Activated naive CD8-positive, alpha-beta T cell treated with anti-CD3 and anti-CD28 coated beads, Interleukin-2, amount 10 ng/mL, durations not matched to agents 7 days and 5 days (primary cell): ENCODE measurements at regions not wholly inside any gene's neighbourhood (a gene's known extent, or its start where the extent isn't known, plus 50 kb on each side); places are given as distances from the start of the nearest gene placed in this dataset.
"Not testable (repeated sequence)": the region's sequence is repeated elsewhere in the genome, so short reads cannot be mapped to it uniquely, and the experiment has no call there.

Source experiments
- ATAC-seq: fragments of 150-1000 bp; cut with Tn5 transposase; one replicate; pipeline ENCODE4 v1.10.0; 2021; ENCODE audit warnings: low read depth, moderate library complexity
- POLR2A ChIA-PET: fragments of 350-600 bp; sonication (Branson Sonifier 250); formaldehyde crosslinking; loops from one replicate; lab custom pipeline; 2021; ENCODE audit warnings: antibody characterized with exemption; lab: Charles Lee
- DNase-seq: peaks from one replicate; pipeline ENCODE4 v3.0.0; 2021
- H3K27ac Mint-ChIP-seq: one replicate; pipeline ENCODE4 v1.8.0; 2022; ENCODE audit warnings: mild to moderate bottlenecking, mixed read lengths
- H3K27me3 Mint-ChIP-seq: one replicate; pipeline ENCODE4 v1.8.0; 2022; ENCODE audit warnings: mild to moderate bottlenecking, moderate library complexity, mixed read lengths
- H3K36me3 Mint-ChIP-seq: one replicate; pipeline ENCODE4 v1.8.0; 2021; ENCODE audit warnings: mild to moderate bottlenecking, mixed read lengths
- H3K4me1 Mint-ChIP-seq: one replicate; pipeline ENCODE4 v1.8.0; 2021; ENCODE audit warnings: mixed read lengths
- H3K4me3 Mint-ChIP-seq: one replicate; pipeline ENCODE4 v1.8.0; 2022; ENCODE audit warnings: mild to moderate bottlenecking, moderate library complexity, mixed read lengths
- H3K9me3 Mint-ChIP-seq: one replicate; pipeline ENCODE4 v1.8.0; 2021; ENCODE audit warnings: mixed read lengths

DNA sequence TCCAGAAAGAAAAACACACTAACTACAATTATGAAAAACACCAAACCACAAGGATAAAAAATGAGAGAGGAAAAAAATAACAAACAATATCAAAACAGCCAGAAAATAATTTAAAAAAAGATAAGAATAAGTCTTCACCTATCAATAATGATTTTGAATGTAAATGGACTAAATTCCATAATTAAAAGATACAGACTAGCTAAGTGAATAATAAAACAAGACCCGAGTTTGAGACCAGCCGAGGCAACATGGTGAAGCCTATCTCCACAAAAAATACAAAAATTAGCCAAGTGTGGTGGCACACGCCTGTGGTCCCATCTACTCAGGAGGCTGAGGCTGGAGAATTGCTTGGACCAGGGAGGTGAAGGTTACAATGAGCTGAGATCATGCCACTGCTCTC is 131.1 kb downstream of the MTERF1 start:
- ATAC-seq = no peak
- H3K4me3 Mint-ChIP-seq = no peak overlapping the region
- DNase-seq = no peak
- no peaks in the 10 kb centered on the region for H3K36me3 Mint-ChIP-seq
- no peaks in the 10 kb centered on the region for H3K27me3 Mint-ChIP-seq
- H3K4me1 Mint-ChIP-seq = no peaks in the 10 kb centered on the region
- H3K9me3 Mint-ChIP-seq = peaks cover 3% of the 10 kb centered on the region
- H3K27ac Mint-ChIP-seq = no peak overlapping the region
- POLR2A ChIA-PET = no interaction called here

DNA sequence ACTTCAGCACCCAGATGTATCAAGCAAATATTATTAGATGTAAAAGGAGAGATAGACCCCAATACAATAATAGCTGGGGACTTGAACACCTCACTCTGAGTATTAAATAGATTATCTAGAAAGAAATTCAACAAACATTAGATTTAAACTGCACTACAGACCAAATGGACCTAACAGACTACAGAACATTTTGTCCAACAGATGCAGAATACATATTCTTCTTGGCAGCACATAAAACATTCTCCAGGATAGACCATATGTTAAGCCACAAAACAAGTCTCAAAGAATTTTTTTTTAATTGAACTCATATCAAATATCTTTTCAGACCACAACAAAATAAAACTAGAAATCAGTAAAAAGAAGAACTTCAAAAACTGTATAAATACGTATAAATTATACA is 130.4 kb downstream of the MTERF1 start:
- Mint-ChIP-seq H3K27ac (no peak overlapping the region), H3K4me3 (no peak overlapping the region), H3K27me3 (no peaks in the 10 kb centered on the region), H3K36me3 (no peaks in the 10 kb centered on the region), H3K4me1 (no peaks in the 10 kb centered on the region), H3K9me3 (peaks cover 3% of the 10 kb centered on the region)
- DNase-seq (no peak), ATAC-seq (no peak)
- POLR2A ChIA-PET = no interaction called here

DNA sequence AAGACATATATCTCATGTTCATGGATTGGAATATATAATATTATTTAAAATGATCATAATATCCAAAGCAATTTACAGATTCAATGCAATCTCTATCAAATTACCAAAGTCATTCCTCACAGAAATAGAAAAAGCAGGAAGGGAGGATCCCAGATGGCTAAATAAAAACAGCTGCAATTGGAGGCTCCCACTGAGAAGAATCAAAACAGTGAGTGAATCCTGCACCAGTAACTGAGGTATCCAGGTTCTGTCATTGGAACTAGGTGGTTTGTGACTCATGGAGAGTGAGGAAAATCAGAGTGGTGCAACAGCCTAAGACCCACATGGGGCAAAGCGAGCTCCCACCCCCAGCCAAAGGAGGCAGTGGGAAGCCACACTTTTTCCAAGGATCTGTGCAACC is 128.4 kb downstream of the MTERF1 start:
- peaks cover 3% of the 10 kb centered on the region for H3K9me3 Mint-ChIP-seq
- H3K4me1 Mint-ChIP-seq = no peaks in the 10 kb centered on the region
- DNase-seq (no peak), ATAC-seq (no peak)
- H3K36me3 Mint-ChIP-seq = no peaks in the 10 kb centered on the region
- H3K27me3 Mint-ChIP-seq = no peaks in the 10 kb centered on the region
- POLR2A ChIA-PET = no interaction called here
- no peak overlapping the region for H3K4me3 Mint-ChIP-seq
- no peak overlapping the region for H3K27ac Mint-ChIP-seq

- H3K4me1 Mint-ChIP-seq, H3K36me3 Mint-ChIP-seq, POLR2A ChIA-PET, H3K9me3 Mint-ChIP-seq, H3K27me3 Mint-ChIP-seq, H3K27ac Mint-ChIP-seq, ATAC-seq, DNase-seq, H3K4me3 Mint-ChIP-seq: not testable (repeated sequence)
Observed at GRCh38 chr7:91754280-91754679, 126.2 kb downstream of the MTERF1 start.

GRCh38 chr7:91755121-91755520 is 125.4 kb downstream of the MTERF1 start:
- H3K9me3 Mint-ChIP-seq, ATAC-seq, H3K4me1 Mint-ChIP-seq, DNase-seq, H3K36me3 Mint-ChIP-seq, POLR2A ChIA-PET, H3K27me3 Mint-ChIP-seq, H3K27ac Mint-ChIP-seq, H3K4me3 Mint-ChIP-seq: not testable (repeated sequence)

DNA sequence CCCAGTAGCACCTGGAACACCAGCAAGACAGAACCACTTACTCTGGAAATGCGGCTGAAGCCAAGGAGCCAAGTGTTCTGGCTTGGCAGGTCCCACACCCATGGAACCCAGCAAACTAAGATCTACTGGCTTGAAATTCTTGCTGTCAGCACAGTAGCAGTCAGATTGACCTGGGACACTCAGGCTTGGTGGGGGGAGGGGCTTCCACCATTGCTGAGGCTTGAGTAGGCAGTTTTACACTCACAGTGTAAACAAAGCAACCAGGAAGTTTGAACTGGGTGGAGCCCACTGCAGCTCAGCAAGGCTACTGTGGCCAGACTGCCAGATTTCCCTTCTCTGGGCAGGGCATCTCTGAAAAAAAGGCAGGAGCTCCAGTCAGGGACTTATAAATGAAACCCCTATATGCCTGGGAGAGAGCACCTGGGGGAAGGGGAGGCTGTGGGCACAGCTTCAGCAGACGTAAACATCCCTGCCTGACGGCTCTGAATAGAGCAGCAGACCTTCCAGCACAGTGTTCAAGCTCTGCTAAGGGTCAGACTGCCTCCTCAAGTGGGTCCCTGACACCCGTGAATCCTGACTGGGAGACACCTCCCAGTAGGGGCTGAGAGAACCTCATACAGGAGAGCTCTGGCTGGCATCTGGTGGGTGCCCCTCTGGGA is 121.2 kb downstream of the MTERF1 start:
- no peaks in the 10 kb centered on the region for H3K27me3 Mint-ChIP-seq

GRCh38 chr7:91767820-91768219 is 112.7 kb downstream of the MTERF1 start:
- Mint-ChIP-seq H3K27ac (no peak overlapping the region), H3K36me3 (no peaks in the 10 kb centered on the region), H3K4me1 (no peaks in the 10 kb centered on the region), H3K4me3 (no peak overlapping the region), H3K9me3 (peaks cover 3% of the 10 kb centered on the region), H3K27me3 (no peaks in the 10 kb centered on the region)
- ATAC-seq (no peak), DNase-seq (no peak)
- POLR2A ChIA-PET = no interaction called here

More for the DNA sequence above, 121.2 kb downstream of the MTERF1 start:
- Mint-ChIP-seq H3K9me3 (peaks cover 21% of the 10 kb centered on the region), H3K4me1 (no peaks in the 10 kb centered on the region), H3K27ac (no peak overlapping the region), H3K4me3 (no peak overlapping the region), H3K36me3 (no peaks in the 10 kb centered on the region)
- POLR2A ChIA-PET = no interaction called here
- ATAC-seq (no peak), DNase-seq (no peak)

- ATAC-seq (no peak), DNase-seq (no peak)
- no peaks in the 10 kb centered on the region for H3K4me1 Mint-ChIP-seq
- no peak overlapping the region for H3K4me3 Mint-ChIP-seq
- no peaks in the 10 kb centered on the region for H3K9me3 Mint-ChIP-seq
- POLR2A ChIA-PET = no interaction called here
- no peaks in the 10 kb centered on the region for H3K27me3 Mint-ChIP-seq
- no peak overlapping the region for H3K27ac Mint-ChIP-seq
- H3K36me3 Mint-ChIP-seq = no peaks in the 10 kb centered on the region
Observed at GRCh38 chr7:91771394-91771793, 109.1 kb downstream of the MTERF1 start.

DNA sequence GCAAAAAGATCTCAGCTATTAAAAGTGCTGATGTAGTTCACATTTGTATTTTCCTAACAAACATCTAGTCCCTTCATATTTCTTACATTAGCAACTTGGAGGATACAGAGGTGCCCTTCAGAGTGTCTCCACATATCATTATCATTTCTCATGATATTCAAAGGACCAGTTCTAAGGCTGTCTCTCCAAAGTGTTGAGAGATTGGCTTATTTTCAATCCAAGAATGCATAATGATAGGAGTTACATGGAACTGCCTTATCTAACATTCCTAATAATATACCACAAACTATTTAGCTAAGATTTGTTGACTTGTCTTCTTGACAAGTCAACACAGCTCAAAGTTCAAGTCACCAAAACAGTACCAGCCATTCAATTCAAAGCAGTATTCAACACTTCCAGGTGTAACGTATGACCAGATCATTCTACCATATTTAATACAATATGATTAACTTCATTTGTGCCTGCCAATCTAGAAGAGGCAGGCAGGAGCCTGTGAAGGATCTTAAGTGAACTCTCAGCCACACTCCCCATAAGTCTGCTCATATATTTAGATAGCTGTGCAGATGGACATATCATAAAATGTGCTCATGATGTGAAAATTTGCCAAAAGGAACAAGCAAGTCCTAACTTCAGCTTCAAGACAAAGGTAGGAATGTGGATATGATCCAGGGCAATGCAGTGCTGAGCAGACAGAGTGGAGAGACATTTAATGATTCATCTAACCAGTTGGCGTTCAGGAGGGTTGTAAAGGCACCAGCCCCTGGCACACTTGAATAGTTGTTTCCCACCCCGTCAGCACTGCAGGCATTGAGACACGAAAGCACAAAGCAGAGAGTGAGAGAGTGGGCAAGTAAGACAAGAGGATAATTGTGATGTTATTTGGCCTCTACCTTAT is 108.3 kb downstream of the MTERF1 start:
- Mint-ChIP-seq H3K9me3 (no peaks in the 10 kb centered on the region), H3K27ac (no peak overlapping the region), H3K4me3 (no peak overlapping the region), H3K27me3 (no peaks in the 10 kb centered on the region), H3K4me1 (no peaks in the 10 kb centered on the region), H3K36me3 (no peaks in the 10 kb centered on the region)
- DNase-seq = no peak
- POLR2A ChIA-PET = no interaction called here
- no peak for ATAC-seq

- H3K4me1 Mint-ChIP-seq = no peaks in the 10 kb centered on the region
- H3K36me3 Mint-ChIP-seq = no peaks in the 10 kb centered on the region
- no peaks in the 10 kb centered on the region for H3K9me3 Mint-ChIP-seq
- peaks cover 2% of the 10 kb centered on the region for H3K27me3 Mint-ChIP-seq
- H3K4me3 Mint-ChIP-seq = no peak overlapping the region
- POLR2A ChIA-PET = no interaction called here
- H3K27ac Mint-ChIP-seq = no peak overlapping the region
- ATAC-seq (no peak), DNase-seq (no peak)
Observed at GRCh38 chr7:91776171-91776570, 104.3 kb downstream of the MTERF1 start.

DNA sequence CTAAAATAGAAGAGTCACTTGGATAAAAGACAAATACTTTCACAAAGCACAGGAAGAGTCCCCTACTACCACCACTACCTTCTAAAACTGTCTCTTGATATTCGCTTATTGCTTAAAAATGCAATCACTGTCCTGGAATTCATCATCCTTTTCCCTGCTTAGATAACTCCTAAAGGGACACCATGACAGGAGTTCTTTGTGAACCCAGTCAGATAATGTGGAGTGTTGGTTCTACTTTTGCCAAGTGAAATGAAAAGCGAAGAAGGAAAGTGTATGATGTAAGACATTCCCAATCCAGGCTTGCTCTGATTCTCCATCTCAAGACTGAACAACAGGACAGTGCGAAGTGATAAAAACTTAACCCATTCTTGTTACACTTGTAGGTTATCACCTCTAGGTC is 103.0 kb downstream of the MTERF1 start:
- Mint-ChIP-seq H3K9me3 (no peaks in the 10 kb centered on the region), H3K4me1 (no peaks in the 10 kb centered on the region), H3K4me3 (no peak overlapping the region), H3K27me3 (peaks cover 2% of the 10 kb centered on the region), H3K36me3 (no peaks in the 10 kb centered on the region), H3K27ac (no peak overlapping the region)
- DNase-seq (no peak), ATAC-seq (no peak)
- POLR2A ChIA-PET = no interaction called here

- ATAC-seq = no peak
- POLR2A ChIA-PET = no interaction called here
- no peak overlapping the region for H3K27ac Mint-ChIP-seq
- H3K4me3 Mint-ChIP-seq = no peak overlapping the region
- H3K36me3 Mint-ChIP-seq = no peaks in the 10 kb centered on the region
- H3K4me1 Mint-ChIP-seq = no peaks in the 10 kb centered on the region
- H3K27me3 Mint-ChIP-seq = peaks cover 2% of the 10 kb centered on the region
- no peak for DNase-seq
- no peaks in the 10 kb centered on the region for H3K9me3 Mint-ChIP-seq
Observed at GRCh38 chr7:91778416-91778815, 102.1 kb downstream of the MTERF1 start.

- Mint-ChIP-seq H3K4me3 (no peak overlapping the region), H3K36me3 (no peaks in the 10 kb centered on the region), H3K27me3 (peaks cover 2% of the 10 kb centered on the region), H3K27ac (no peak overlapping the region), H3K9me3 (no peaks in the 10 kb centered on the region), H3K4me1 (no peaks in the 10 kb centered on the region)
- no peak for ATAC-seq
- DNase-seq = no peak
- POLR2A ChIA-PET = no interaction called here
Observed at GRCh38 chr7:91780521-91780920, 100.0 kb downstream of the MTERF1 start.

DNA sequence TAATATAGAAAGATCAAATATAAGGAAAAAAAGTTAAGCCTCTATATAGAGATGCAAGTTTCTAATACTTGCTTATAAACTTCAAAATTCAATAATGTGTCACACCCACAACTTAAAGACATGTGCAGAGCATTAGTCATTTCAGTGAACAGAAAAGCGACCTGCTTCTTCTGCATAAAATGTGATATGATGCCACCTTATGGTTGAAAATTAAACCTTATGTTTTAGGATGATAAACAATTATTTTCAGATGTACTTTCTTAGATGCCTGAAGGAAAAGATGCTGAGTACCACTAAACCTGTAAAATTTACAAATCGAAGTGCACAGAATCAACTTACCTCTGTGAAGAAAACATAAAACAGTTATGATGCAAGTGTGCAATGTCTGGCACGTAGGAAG is 96.0 kb downstream of the MTERF1 start:
- Mint-ChIP-seq H3K9me3 (no peaks in the 10 kb centered on the region), H3K27ac (no peak overlapping the region), H3K4me1 (no peaks in the 10 kb centered on the region), H3K36me3 (no peaks in the 10 kb centered on the region), H3K27me3 (no peaks in the 10 kb centered on the region), H3K4me3 (no peak overlapping the region)
- ATAC-seq (no peak), DNase-seq (no peak)
- POLR2A ChIA-PET = no interaction called here
